C4-2B (cell line): ENCODE measurements at regions not wholly inside any gene's neighbourhood (a gene's known extent, or its start where the extent isn't known, plus 50 kb on each side); places are given as distances from the start of the nearest gene placed in this dataset.

ENCODE experiments used
- ZFX ChIP-seq: fragments of 450-650 bp; IDR thresholded peaks from 2 replicates; pipeline ENCODE4 v1.6.1; 2017
- TF ChIP-seq, protein P1 (sequence below): fragments of 450-650 bp; conservative IDR thresholded peaks from 2 replicates; pipeline ENCODE4 v1.5.1; 2017; ENCODE audit warnings: mild to moderate bottlenecking

GRCh38 chr14:53828820-53829219 is 127.8 kb downstream of the BMP4 start:
- TF ChIP-seq, protein P1, sequence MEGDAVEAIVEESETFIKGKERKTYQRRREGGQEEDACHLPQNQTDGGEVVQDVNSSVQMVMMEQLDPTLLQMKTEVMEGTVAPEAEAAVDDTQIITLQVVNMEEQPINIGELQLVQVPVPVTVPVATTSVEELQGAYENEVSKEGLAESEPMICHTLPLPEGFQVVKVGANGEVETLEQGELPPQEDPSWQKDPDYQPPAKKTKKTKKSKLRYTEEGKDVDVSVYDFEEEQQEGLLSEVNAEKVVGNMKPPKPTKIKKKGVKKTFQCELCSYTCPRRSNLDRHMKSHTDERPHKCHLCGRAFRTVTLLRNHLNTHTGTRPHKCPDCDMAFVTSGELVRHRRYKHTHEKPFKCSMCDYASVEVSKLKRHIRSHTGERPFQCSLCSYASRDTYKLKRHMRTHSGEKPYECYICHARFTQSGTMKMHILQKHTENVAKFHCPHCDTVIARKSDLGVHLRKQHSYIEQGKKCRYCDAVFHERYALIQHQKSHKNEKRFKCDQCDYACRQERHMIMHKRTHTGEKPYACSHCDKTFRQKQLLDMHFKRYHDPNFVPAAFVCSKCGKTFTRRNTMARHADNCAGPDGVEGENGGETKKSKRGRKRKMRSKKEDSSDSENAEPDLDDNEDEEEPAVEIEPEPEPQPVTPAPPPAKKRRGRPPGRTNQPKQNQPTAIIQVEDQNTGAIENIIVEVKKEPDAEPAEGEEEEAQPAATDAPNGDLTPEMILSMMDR: no peak
- TF ChIP-seq ZFX: no peak
